ENCODE measurements at regions not wholly inside any gene's neighbourhood (a gene's known extent, or its start where the extent isn't known, plus 50 kb on each side); places are given as distances from the start of the nearest gene placed in this dataset.

DNA sequence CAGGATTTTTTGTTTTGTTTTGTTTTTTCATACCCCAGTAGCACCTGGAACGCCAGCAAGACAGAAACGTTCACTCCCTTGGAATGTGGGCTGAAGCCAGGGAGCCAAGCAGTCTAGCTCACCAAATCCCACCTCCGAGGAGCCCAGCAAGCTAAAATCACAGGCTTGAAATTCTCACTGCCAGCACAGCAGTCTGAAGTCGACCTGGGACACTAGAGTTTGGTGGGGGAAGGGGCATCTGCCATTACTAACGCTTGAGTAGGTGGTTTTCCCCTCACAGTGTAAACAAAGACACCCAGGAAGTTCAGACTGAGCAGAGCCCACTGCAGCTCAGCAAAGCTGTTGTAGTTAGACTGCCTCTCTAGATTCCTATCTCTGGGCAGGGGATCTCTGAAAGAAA is 99.6 kb upstream of the FGF16 start:
- WGBS (ENCODE audit: extremely low coverage, insufficient read length, low lambda C conversion rate) = no CpG with 5 or more reads among the region's 5 CpGs
- H3K18ac ChIP-seq (ENCODE audit: insufficient read length, low read depth, low read length) = no peak overlapping the region
- H4K5ac ChIP-seq (ENCODE audit: insufficient read length, low read depth, low read length) = no peak overlapping the region
- Mint-ChIP-seq H3K9me3 (peaks cover 75 to 82% of the 10 kb centered on the region in 2 experiments), H3K36me3 (ENCODE audit: insufficient read depth in 1 of 3, low read depth in 3 of 3) (peaks cover 0 to 5% (median 3%) of the 10 kb centered on the region in 3 experiments; a peak in 4 of 7 replicates), H3K4me1 (peaks cover 0 to 2% of the 10 kb centered on the region in 2 experiments; a peak in 1 of 4 replicates), H3K4me3 (no peak overlapping the region), H3K27ac (peak overlapping the region in 1 of 3 experiments; percentile 11; a peak in 1 of 7 replicates), H3K27me3 (ENCODE audit: low read depth) (no peaks in the 10 kb centered on the region; the same call in 1 of the 2 replicates)
- DNase-seq = no peak
- H3K56ac ChIP-seq (ENCODE audit: insufficient read length, low read depth, low read length) = no peak overlapping the region
- no peak overlapping the region for H2BK20ac ChIP-seq (ENCODE audit: low read depth, low read length, poor library complexity, severe bottlenecking)
- no peak overlapping the region for H4K91ac ChIP-seq (ENCODE audit: insufficient read length, low read depth, low read length)
- H3K9me3 ChIP-seq (ENCODE audit: control insufficient read depth, low read depth, low read length) = peaks cover 7% of the 10 kb centered on the region
- H4K20me1 ChIP-seq (ENCODE audit: control insufficient read depth, insufficient read depth, insufficient read length) = no peaks in the 10 kb centered on the region
- H3K27me3 ChIP-seq (ENCODE audit: insufficient read depth, low read length) = no peaks in the 10 kb centered on the region
- H2BK5ac ChIP-seq (ENCODE audit: insufficient read length, low read length) = no peak overlapping the region
- H2AFZ ChIP-seq (ENCODE audit: low read length) = no peak overlapping the region
- H3K79me2 ChIP-seq (ENCODE audit: insufficient read depth, low read length) = no peaks in the 10 kb centered on the region
- H2BK12ac ChIP-seq (ENCODE audit: insufficient read length, low read depth, low read length) = no peak overlapping the region
- H2BK15ac ChIP-seq (ENCODE audit: low read depth, low read length) = no peak overlapping the region
- no peak overlapping the region for H3T11ph ChIP-seq (ENCODE audit: low read length)
- H3K14ac ChIP-seq (ENCODE audit: insufficient read depth, low read length) = no peak overlapping the region
- no peak overlapping the region for H3K4ac ChIP-seq (ENCODE audit: low read depth, low read length)
- H3K4me1 ChIP-seq (ENCODE audit: insufficient read depth, low read length) = no peaks in the 10 kb centered on the region
- no peaks in the 10 kb centered on the region for H3K23me2 ChIP-seq (ENCODE audit: insufficient read length, low read depth, low read length, poor library complexity, severe bottlenecking)
- H3K27ac ChIP-seq (ENCODE audit: insufficient read length, low read depth, low read length) = no peak overlapping the region
- no peak overlapping the region for H3K23ac ChIP-seq (ENCODE audit: insufficient read length, low read depth, low read length)
- H3K79me1 ChIP-seq (ENCODE audit: insufficient read depth, low read depth, low read length, poor library complexity, severe bottlenecking) = no peaks in the 10 kb centered on the region
- H3K9ac ChIP-seq (ENCODE audit: extremely low read depth, insufficient read length, low read length) = no peak overlapping the region
- TF ChIP-seq, protein P1, sequence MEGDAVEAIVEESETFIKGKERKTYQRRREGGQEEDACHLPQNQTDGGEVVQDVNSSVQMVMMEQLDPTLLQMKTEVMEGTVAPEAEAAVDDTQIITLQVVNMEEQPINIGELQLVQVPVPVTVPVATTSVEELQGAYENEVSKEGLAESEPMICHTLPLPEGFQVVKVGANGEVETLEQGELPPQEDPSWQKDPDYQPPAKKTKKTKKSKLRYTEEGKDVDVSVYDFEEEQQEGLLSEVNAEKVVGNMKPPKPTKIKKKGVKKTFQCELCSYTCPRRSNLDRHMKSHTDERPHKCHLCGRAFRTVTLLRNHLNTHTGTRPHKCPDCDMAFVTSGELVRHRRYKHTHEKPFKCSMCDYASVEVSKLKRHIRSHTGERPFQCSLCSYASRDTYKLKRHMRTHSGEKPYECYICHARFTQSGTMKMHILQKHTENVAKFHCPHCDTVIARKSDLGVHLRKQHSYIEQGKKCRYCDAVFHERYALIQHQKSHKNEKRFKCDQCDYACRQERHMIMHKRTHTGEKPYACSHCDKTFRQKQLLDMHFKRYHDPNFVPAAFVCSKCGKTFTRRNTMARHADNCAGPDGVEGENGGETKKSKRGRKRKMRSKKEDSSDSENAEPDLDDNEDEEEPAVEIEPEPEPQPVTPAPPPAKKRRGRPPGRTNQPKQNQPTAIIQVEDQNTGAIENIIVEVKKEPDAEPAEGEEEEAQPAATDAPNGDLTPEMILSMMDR (conservative IDR thresholded peaks at IDR 0.05) = no peak
- H4K8ac ChIP-seq (replicated peaks; ENCODE audit: insufficient read length, low read depth, low read length) = no peak overlapping the region
- H2BK120ac ChIP-seq (ENCODE audit: low read depth, low read length, poor library complexity, severe bottlenecking) = no peak overlapping the region
- no peak overlapping the region for H3K4me2 ChIP-seq (ENCODE audit: insufficient read depth, insufficient read length, low read length)
- H2AK5ac ChIP-seq (ENCODE audit: insufficient read length, low read length) = no peak overlapping the region

All from H9 (cell line).